ENCODE measurements at regions not wholly inside any gene's neighbourhood (a gene's known extent, or its start where the extent isn't known, plus 50 kb on each side); places are given as distances from the start of the nearest gene placed in this dataset.
A peak's percentile ranks its signal among the peaks of the same experiment; 100 is the strongest.

DNA sequence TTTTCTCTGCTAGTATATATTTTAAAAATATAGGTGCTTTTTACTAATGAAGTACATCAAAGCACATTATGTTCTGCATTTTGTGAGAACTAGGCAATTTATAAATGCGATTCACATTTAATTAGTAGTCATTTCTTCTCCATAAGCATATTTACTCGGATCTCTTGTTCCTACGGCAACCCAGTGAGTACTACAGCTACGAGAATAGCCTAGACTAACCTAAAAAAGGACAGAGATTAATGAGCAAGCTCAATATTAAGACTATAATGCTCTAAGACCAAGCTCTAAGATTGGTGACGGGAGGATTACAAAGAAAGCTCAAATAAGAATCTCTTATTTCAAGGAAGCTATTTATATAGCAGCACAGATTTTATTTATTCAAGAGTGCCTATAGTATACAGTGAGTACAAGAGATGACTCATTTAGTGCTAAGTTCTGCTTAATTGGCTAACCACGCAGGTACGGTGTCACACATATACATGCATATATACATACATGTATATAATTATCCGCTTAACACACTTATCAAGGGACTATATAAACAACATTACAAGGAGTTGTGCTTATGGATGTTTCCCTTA lies 364.7 kb downstream of the GPD2 start:
- H3K36me3 ChIP-seq (replicated peaks in 1 of 2; ENCODE audit: control insufficient read depth in 2 of 2, insufficient read depth in 2 of 2, low read length in 2 of 2): no peaks in the 10 kb centered on the region
- no peak overlapping the region for H2AK5ac ChIP-seq (ENCODE audit: low read depth, low read length)
- no peak overlapping the region for H3K27ac ChIP-seq (replicated peaks; ENCODE audit: low read length)
- H2BK12ac ChIP-seq (ENCODE audit: low read length): no peak overlapping the region
- no peak overlapping the region for H4K8ac ChIP-seq (ENCODE audit: low read depth, low read length)
- no peak overlapping the region for H3K14ac ChIP-seq (ENCODE audit: low read length)
- no peak overlapping the region for H3K4me3 ChIP-seq (ENCODE audit: low read length in 2 of 2)
- no peak overlapping the region for H2BK15ac ChIP-seq (ENCODE audit: low read length)
- no peak overlapping the region for H3K18ac ChIP-seq (ENCODE audit: low read length)
- no peak overlapping the region for H3K9ac ChIP-seq (ENCODE audit: low read depth, low read length, poor library complexity)
- no peak for DNase-seq (ENCODE audit: low spot score)
- no peak overlapping the region for H3K23ac ChIP-seq (ENCODE audit: low read depth, low read length, poor library complexity)
- no peak overlapping the region for H3K4me2 ChIP-seq (ENCODE audit: insufficient read depth, low read length, poor library complexity, severe bottlenecking)
- no peak overlapping the region for H2AFZ ChIP-seq (ENCODE audit: low read length)
- H3K4ac ChIP-seq (ENCODE audit: low read length): no peak overlapping the region
- H4K91ac ChIP-seq (ENCODE audit: low read depth, low read length, poor library complexity): no peak overlapping the region
- no peaks in the 10 kb centered on the region for H3K9me3 ChIP-seq (replicated peaks in 1 of 2; ENCODE audit: control insufficient read depth in 2 of 2, insufficient read depth in 1 of 2, low read depth in 1 of 2, low read length in 2 of 2)
- no peaks in the 10 kb centered on the region for H3K79me1 ChIP-seq (ENCODE audit: low read depth, low read length)
- no peaks in the 10 kb centered on the region for H3K27me3 ChIP-seq (ENCODE audit: control insufficient read depth in 3 of 3, insufficient read depth in 3 of 3, low read depth in 1 of 3, low read length in 3 of 3)
- H3K4me1 ChIP-seq (ENCODE audit: control insufficient read depth in 2 of 2, insufficient read depth in 1 of 2, low read depth in 1 of 2, low read length in 2 of 2): peaks cover 9 to 12% of the 10 kb centered on the region in 2 donors
- no CpG with 5 or more reads among the region's 8 CpGs for WGBS, 2 donors (ENCODE audit: extremely low coverage in 2 of 2, insufficient read length in 2 of 2, insufficient replicate concordance in 1 of 2)
- no peak overlapping the region for H2BK5ac ChIP-seq (ENCODE audit: low read length)
- H2BK120ac ChIP-seq (ENCODE audit: low read depth, low read length): no peak overlapping the region

DNA sequence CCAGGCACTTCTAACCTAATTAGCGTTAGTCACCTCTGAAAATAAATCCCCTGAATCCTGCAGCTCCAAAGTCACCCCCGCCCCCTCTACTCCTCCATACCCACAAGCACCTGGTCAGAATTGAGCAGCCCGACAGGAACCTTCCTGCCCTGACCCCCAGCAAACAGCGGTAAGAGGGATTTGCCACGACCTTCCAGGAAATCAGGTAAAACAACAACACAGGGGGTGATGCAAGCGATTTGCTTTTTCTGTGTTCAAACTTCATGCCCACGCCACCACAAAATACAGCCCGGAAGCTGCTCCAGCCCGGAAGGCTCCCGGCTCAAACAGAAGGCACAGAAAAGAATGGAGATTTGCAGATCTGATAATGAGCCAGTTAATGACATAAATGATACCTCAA lies 367.1 kb downstream of the GPD2 start:
- Histone ChIP-seq H3K36me3 (replicated peaks in 1 of 2; ENCODE audit: control insufficient read depth in 2 of 2, insufficient read depth in 2 of 2, low read length in 2 of 2) (no peaks in the 10 kb centered on the region), H3K27me3 (ENCODE audit: control insufficient read depth in 3 of 3, insufficient read depth in 3 of 3, low read depth in 1 of 3, low read length in 3 of 3) (no peaks in the 10 kb centered on the region), H2AFZ (ENCODE audit: low read length) (no peak overlapping the region), H3K9ac (ENCODE audit: low read depth, low read length, poor library complexity) (no peak overlapping the region), H3K23ac (ENCODE audit: low read depth, low read length, poor library complexity) (no peak overlapping the region), H2BK12ac (ENCODE audit: low read length) (no peak overlapping the region), H3K14ac (ENCODE audit: low read length) (no peak overlapping the region), H3K79me1 (ENCODE audit: low read depth, low read length) (no peaks in the 10 kb centered on the region), H3K4me3 (ENCODE audit: low read length in 2 of 2) (no peak overlapping the region), H2BK15ac (ENCODE audit: low read length) (no peak overlapping the region), H2BK120ac (ENCODE audit: low read depth, low read length) (no peak overlapping the region), H3K4me2 (ENCODE audit: insufficient read depth, low read length, poor library complexity, severe bottlenecking) (peak overlapping the region; percentile 34), H4K91ac (ENCODE audit: low read depth, low read length, poor library complexity) (no peak overlapping the region), H3K4me1 (ENCODE audit: control insufficient read depth in 2 of 2, insufficient read depth in 1 of 2, low read depth in 1 of 2, low read length in 2 of 2) (peaks cover 9 to 12% of the 10 kb centered on the region in 2 donors), H3K18ac (ENCODE audit: low read length) (no peak overlapping the region), H2AK5ac (ENCODE audit: low read depth, low read length) (no peak overlapping the region), H3K4ac (ENCODE audit: low read length) (no peak overlapping the region), H4K8ac (ENCODE audit: low read depth, low read length) (no peak overlapping the region), H2BK5ac (ENCODE audit: low read length) (no peak overlapping the region), H3K9me3 (replicated peaks in 1 of 2; ENCODE audit: control insufficient read depth in 2 of 2, insufficient read depth in 1 of 2, low read depth in 1 of 2, low read length in 2 of 2) (no peaks in the 10 kb centered on the region), H3K27ac (replicated peaks; ENCODE audit: low read length) (peak overlapping the region; percentile 52)
- no peak for DNase-seq (ENCODE audit: low spot score)
- WGBS, 2 donors (ENCODE audit: extremely low coverage in 2 of 2, insufficient read length in 2 of 2, insufficient replicate concordance in 1 of 2): no CpG with 5 or more reads among the region's 10 CpGs

DNA sequence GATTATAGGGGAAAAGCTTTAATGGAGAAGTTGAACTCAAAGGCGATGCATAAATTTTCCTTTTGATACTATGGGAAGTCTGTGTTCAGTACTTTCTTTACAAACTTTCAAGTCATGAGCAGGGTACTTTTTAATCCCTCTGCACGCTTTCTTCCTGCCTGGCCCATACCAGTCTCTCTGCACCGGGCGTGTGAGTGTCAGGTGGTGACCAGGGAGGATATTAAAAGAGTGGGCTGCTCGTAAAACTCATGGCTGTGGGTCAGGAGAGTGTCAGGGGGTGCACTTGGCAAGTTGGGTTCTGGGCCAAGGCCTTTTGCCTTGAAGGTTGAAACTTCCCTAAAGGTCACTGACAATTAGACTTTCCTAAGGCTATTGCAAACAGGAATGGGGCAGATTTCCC lies 367.8 kb downstream of the GPD2 start:
- Histone ChIP-seq H3K27me3 (ENCODE audit: control insufficient read depth in 3 of 3, insufficient read depth in 3 of 3, low read depth in 1 of 3, low read length in 3 of 3) (no peaks in the 10 kb centered on the region), H2BK120ac (ENCODE audit: low read depth, low read length) (no peak overlapping the region), H3K27ac (replicated peaks; ENCODE audit: low read length) (no peak overlapping the region), H3K4me1 (ENCODE audit: control insufficient read depth in 2 of 2, insufficient read depth in 1 of 2, low read depth in 1 of 2, low read length in 2 of 2) (peaks cover 9 to 12% of the 10 kb centered on the region in 2 donors), H4K8ac (ENCODE audit: low read depth, low read length) (no peak overlapping the region), H3K23ac (ENCODE audit: low read depth, low read length, poor library complexity) (no peak overlapping the region), H3K79me1 (ENCODE audit: low read depth, low read length) (no peaks in the 10 kb centered on the region), H2BK12ac (ENCODE audit: low read length) (no peak overlapping the region), H3K18ac (ENCODE audit: low read length) (no peak overlapping the region), H3K4me3 (ENCODE audit: low read length in 2 of 2) (no peak overlapping the region), H3K4ac (ENCODE audit: low read length) (no peak overlapping the region), H2AFZ (ENCODE audit: low read length) (no peak overlapping the region), H3K14ac (ENCODE audit: low read length) (no peak overlapping the region), H4K91ac (ENCODE audit: low read depth, low read length, poor library complexity) (no peak overlapping the region), H3K9ac (ENCODE audit: low read depth, low read length, poor library complexity) (no peak overlapping the region), H3K9me3 (replicated peaks in 1 of 2; ENCODE audit: control insufficient read depth in 2 of 2, insufficient read depth in 1 of 2, low read depth in 1 of 2, low read length in 2 of 2) (no peaks in the 10 kb centered on the region), H2BK5ac (ENCODE audit: low read length) (no peak overlapping the region), H3K36me3 (replicated peaks in 1 of 2; ENCODE audit: control insufficient read depth in 2 of 2, insufficient read depth in 2 of 2, low read length in 2 of 2) (no peaks in the 10 kb centered on the region), H2AK5ac (ENCODE audit: low read depth, low read length) (no peak overlapping the region), H3K4me2 (ENCODE audit: insufficient read depth, low read length, poor library complexity, severe bottlenecking) (no peak overlapping the region), H2BK15ac (ENCODE audit: low read length) (no peak overlapping the region)
- DNase-seq (ENCODE audit: low spot score): no peak
- no CpG with 5 or more reads among the region's 5 CpGs for WGBS, 2 donors (ENCODE audit: extremely low coverage in 2 of 2, insufficient read length in 2 of 2, insufficient replicate concordance in 1 of 2)

DNA sequence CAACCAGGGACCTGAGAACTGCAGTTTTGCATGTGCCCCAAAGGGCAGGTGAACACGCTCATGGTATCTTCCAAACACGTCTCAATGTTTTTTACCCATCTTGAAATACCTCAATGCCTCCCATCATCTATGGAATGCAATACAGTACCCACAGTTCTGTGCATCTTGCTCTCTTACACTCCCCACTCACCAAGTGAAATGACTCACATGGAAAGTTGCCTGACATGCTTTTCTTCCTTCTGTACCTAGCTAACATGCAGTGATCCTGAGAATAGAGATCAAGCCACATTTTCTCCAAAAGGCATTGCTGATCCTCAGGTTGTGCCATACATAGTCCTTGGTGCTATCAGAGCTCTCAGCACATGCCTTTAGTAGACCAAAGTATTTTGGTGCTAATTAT lies 373.9 kb downstream of the GPD2 start:
- Histone ChIP-seq H3K9me3 (replicated peaks in 1 of 2; ENCODE audit: control insufficient read depth in 2 of 2, insufficient read depth in 1 of 2, low read depth in 1 of 2, low read length in 2 of 2) (no peaks in the 10 kb centered on the region), H2BK120ac (ENCODE audit: low read depth, low read length) (no peak overlapping the region), H2BK15ac (ENCODE audit: low read length) (no peak overlapping the region), H3K14ac (ENCODE audit: low read length) (no peak overlapping the region), H3K27me3 (ENCODE audit: control insufficient read depth in 3 of 3, insufficient read depth in 3 of 3, low read depth in 1 of 3, low read length in 3 of 3) (no peaks in the 10 kb centered on the region), H2AK5ac (ENCODE audit: low read depth, low read length) (no peak overlapping the region), H3K4me3 (ENCODE audit: low read length in 2 of 2) (no peak overlapping the region), H3K4ac (ENCODE audit: low read length) (no peak overlapping the region), H4K8ac (ENCODE audit: low read depth, low read length) (no peak overlapping the region), H3K27ac (replicated peaks; ENCODE audit: low read length) (no peak overlapping the region), H3K18ac (ENCODE audit: low read length) (no peak overlapping the region), H2BK12ac (ENCODE audit: low read length) (no peak overlapping the region), H3K4me1 (ENCODE audit: control insufficient read depth in 2 of 2, insufficient read depth in 1 of 2, low read depth in 1 of 2, low read length in 2 of 2) (no peaks in the 10 kb centered on the region), H3K4me2 (ENCODE audit: insufficient read depth, low read length, poor library complexity, severe bottlenecking) (no peak overlapping the region), H3K23ac (ENCODE audit: low read depth, low read length, poor library complexity) (no peak overlapping the region), H4K91ac (ENCODE audit: low read depth, low read length, poor library complexity) (no peak overlapping the region), H3K79me1 (ENCODE audit: low read depth, low read length) (no peaks in the 10 kb centered on the region), H3K9ac (ENCODE audit: low read depth, low read length, poor library complexity) (no peak overlapping the region), H2BK5ac (ENCODE audit: low read length) (no peak overlapping the region), H3K36me3 (replicated peaks in 1 of 2; ENCODE audit: control insufficient read depth in 2 of 2, insufficient read depth in 2 of 2, low read length in 2 of 2) (no peaks in the 10 kb centered on the region), H2AFZ (ENCODE audit: low read length) (no peak overlapping the region)
- WGBS, 2 donors (ENCODE audit: extremely low coverage in 2 of 2, insufficient read length in 2 of 2, insufficient replicate concordance in 1 of 2): no CpG with 5 or more reads among the region's 2 CpGs
- no peak for DNase-seq (ENCODE audit: low spot score)
